ENCODE measurements at regions not wholly inside any gene's neighbourhood (a gene's known extent, or its start where the extent isn't known, plus 50 kb on each side); places are given as distances from the start of the nearest gene placed in this dataset.

GRCh38 chr17:77323413-77324171, 182.8 kb downstream of the SEC14L1 start:
- no peak for TF ChIP-seq CTCF (IDR thresholded peaks at IDR 0.05; ENCODE audit: insufficient read depth, low read length, poor library complexity, severe bottlenecking)
- no peak for TF ChIP-seq EZH2phosphoT487 (conservative IDR thresholded peaks at IDR 0.05; ENCODE audit: low read length)
